Mucosa of descending colon (tissue), 3 donors: ENCODE measurements at regions not wholly inside any gene's neighbourhood (a gene's known extent, or its start where the extent isn't known, plus 50 kb on each side); places are given as distances from the start of the nearest gene placed in this dataset.
"Not testable (repeated sequence)": the region's sequence is repeated elsewhere in the genome, so short reads cannot be mapped to it uniquely, and the experiment has no call there.

Source experiments
- ATAC-seq: fragments of 200-7000 bp; cut with Tn5 transposase; one replicate; pipeline ENCODE4 v1.9.1; 2020; ENCODE audit warnings: mild to moderate bottlenecking, moderate library complexity
- DNase-seq, 3 donors: peaks; one replicate each; pipeline ENCODE4 v3.0.0-alpha.2; 2020
- H3K36me3 ChIP-seq: fragments of 200-600 bp; one replicate; pipeline ENCODE4 v1.8.0; 2021; ENCODE audit warnings: low read depth, mild to moderate bottlenecking
- H3K4me1 ChIP-seq: fragments of 200-600 bp; one replicate; pipeline ENCODE4 v1.8.0; 2021; ENCODE audit warnings: low read depth, mild to moderate bottlenecking
- H3K4me3 ChIP-seq: fragments of 200-600 bp; one replicate; pipeline ENCODE4 v1.8.0; 2021; ENCODE audit warnings: mild to moderate bottlenecking
- H3K9me3 ChIP-seq: fragments of 200-600 bp; one replicate; pipeline ENCODE4 v1.8.0; 2021; ENCODE audit warnings: mild to moderate bottlenecking
- CTCF ChIP-seq: fragments of 200-600 bp; IDR thresholded peaks from one replicate; pipeline ENCODE4 v1.8.0; 2022; ENCODE audit warnings: antibody characterized with exemption, mild to moderate bottlenecking
- intact Hi-C, 2 donors: fragments of 100-400 bp; cut with DNase I in 1 of 2; cut with micrococcal nuclease in 1 of 2; formaldehyde crosslinking; loops; one replicate each; pipeline versions ENCODE4 v1.11.0 to v1.11.1; 2022; cut with DNase I, micrococcal nuclease
- donor health status: DM: no; HTN: no; CAD: no; lungs with moderate emphysema.
- donor health status: DM: no; HTN: no; CAD: no.
- donor health status: DM: no; HTN: yes; CAD: no.

DNA sequence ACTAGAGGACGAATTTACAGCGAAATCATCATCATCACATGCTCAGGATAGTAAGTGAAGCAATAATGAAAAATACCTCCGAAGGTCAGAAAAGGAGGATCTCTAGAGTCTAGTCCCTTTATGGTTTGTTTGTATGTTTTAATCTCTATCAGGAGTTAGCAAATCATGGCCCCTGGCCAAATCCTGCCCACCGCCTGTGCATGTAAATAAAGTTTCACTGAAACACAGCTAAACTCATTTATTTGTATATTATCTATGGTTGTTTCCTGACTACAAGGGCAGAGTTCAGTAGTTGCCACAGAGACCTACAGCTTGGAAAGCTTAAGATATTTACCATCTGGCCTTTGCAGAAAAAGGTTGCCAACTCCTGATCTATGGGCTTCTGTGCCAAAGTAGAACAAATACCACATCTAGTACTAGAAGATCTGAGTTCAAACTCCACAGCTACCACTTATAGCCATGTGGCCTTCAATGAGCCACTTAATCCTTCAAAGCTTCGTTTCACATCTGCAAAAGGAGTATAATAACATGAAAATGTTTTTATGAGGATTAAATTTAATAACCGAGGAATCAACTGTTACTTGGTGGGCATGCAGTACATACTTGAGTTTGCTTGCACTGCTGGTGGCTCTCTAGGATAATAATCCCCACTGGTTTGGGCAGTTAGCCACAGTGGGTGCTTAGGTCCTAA, 94.0 kb upstream of the KIF26B start:
- H3K4me1 ChIP-seq: peaks cover 10% of the 10 kb centered on the region
- DNase-seq: peak; percentile 82 to 92 (median 86)
- no peaks in the 10 kb centered on the region for H3K36me3 ChIP-seq
- intact Hi-C loops: no loop called here
- peak; percentile 95 for ATAC-seq
- no peaks in the 10 kb centered on the region for H3K9me3 ChIP-seq
- no peak overlapping the region for H3K4me3 ChIP-seq
- no peak for TF ChIP-seq CTCF

DNA sequence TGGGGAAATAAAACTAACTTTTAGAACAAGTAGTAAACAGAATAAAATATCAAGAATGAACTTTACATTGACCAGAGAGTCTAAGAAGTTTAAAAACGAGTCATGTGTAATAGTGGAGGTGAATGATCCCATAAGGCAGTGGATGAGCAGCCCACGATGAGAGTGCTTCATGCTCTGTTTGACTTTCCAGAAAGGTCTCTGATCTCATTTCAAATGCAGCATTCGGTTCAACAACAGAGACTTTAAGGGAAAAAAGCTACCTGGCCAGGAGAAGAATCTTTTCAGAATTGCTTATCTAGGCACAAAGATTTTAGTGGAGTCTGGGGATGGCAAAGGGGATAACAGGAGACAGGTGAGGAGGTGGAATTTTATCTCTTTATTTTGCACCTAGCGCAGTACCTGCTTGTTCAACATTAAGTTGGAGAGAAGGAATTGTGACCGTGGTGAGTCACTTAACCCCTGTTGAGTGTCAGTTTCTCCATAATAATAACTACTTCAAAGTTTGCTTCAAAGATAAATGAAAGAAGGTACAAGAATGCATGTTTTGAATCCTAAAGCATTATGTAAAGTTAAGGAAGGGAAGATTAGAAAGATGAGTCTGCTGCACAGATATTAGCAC, 94.9 kb upstream of the KIF26B start:
- TF ChIP-seq CTCF: no peak
- DNase-seq: no peak
- no peaks in the 10 kb centered on the region for H3K36me3 ChIP-seq
- H3K4me1 ChIP-seq: peaks cover 10% of the 10 kb centered on the region
- ATAC-seq: no peak
- intact Hi-C loops: no loop called here
- no peak overlapping the region for H3K4me3 ChIP-seq
- H3K9me3 ChIP-seq: no peaks in the 10 kb centered on the region

DNA sequence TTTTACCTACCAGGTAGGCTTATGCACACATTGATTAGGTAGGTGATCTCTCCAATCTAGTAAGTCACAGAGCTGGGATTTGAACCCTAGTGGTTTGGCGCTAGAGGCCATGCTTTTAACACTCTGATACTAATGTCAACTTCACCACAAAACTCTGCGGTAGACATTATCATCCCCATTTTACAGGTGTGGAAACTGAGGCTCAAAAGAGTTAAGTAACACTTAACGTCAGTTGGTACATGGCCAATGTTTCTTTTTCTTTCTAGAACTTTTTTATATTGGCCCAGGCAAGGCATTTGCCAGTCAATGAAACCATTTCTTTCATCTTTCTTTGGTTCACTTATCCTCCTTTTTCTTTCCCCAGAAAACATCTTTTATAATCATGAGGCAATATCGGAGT, 95.9 kb upstream of the KIF26B start:
- no peak for TF ChIP-seq CTCF
- H3K4me3 ChIP-seq: no peak overlapping the region
- DNase-seq (no peak), ATAC-seq (no peak)
- H3K4me1 ChIP-seq: peaks cover 10% of the 10 kb centered on the region
- intact Hi-C loops: no loop called here
- no peaks in the 10 kb centered on the region for H3K36me3 ChIP-seq
- no peaks in the 10 kb centered on the region for H3K9me3 ChIP-seq

DNA sequence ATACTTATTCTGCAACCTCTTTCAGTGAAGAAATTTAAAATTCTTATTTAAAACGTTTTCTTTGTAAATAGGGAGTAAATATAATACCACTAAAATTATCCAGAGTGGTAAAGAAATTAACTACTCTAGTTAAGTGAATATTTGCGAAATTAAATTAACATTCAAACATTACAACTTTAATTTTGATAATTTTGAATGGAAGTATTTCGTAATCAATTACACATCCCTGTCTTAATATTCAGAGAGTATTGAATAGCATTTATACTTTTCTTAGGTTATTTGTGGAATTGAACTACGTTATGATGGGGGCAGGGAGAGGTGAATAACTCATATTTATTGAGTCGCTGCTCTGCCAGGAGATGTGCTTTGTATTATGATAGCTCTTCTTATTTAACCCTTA, 96.3 kb upstream of the KIF26B start:
- intact Hi-C loops: no loop called here
- TF ChIP-seq CTCF: no peak
- ATAC-seq (no peak), DNase-seq (no peak)
- Histone ChIP-seq H3K4me3 (no peak overlapping the region), H3K4me1 (peaks cover 10% of the 10 kb centered on the region), H3K9me3 (no peaks in the 10 kb centered on the region), H3K36me3 (no peaks in the 10 kb centered on the region)

GRCh38 chr1:245056913-245057312, 97.9 kb upstream of the KIF26B start:
- DNase-seq (no peak), ATAC-seq (no peak)
- H3K4me3 ChIP-seq: no peak overlapping the region

DNA sequence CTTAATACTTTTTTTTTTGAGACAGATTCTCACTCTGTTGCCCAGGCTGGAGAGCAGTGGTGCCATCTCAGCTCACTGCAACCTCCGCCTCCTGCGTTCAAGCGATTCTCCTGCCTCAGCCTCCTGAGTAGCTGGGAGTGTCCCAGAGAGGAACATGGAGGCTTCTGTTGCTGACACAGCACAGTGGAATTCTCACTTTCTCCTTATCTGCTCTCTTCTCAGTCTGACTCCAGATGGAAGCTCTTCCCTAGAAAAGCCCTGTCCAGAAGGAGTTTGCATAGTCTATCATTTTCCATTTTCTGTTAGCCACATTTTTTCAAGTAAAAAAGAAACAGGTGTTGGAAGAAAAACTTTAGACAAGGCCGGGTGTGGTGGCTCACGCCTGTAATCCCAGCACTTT, 98.5 kb upstream of the KIF26B start:
- H3K36me3 ChIP-seq, H3K4me1 ChIP-seq, DNase-seq, ATAC-seq, H3K4me3 ChIP-seq, intact Hi-C loops, H3K9me3 ChIP-seq: not testable (repeated sequence)

More at GRCh38 chr1:245056913-245057312, 97.9 kb upstream of the KIF26B start:
- no peak for TF ChIP-seq CTCF
- intact Hi-C loops: no loop called here
- no peaks in the 10 kb centered on the region for H3K9me3 ChIP-seq
- H3K36me3 ChIP-seq: no peaks in the 10 kb centered on the region
- H3K4me1 ChIP-seq: peaks cover 10% of the 10 kb centered on the region
